Endothelial cell of umbilical vein (primary cell): ENCODE measurements at regions not wholly inside any gene's neighbourhood (a gene's known extent, or its start where the extent isn't known, plus 50 kb on each side); places are given as distances from the start of the nearest gene placed in this dataset.

Experiments
- BruUV-seq: library from RNA; stranded (reverse); fragments of 400-500 nt; replicated peaks from 2 replicates; lab custom pipeline; 2021; lab: Mats Ljungman, UMichigan
- CTCF ChIA-PET: fragments of 300-600, 350-600 bp; sonication (Branson Sonifier 250); formaldehyde crosslinking; loops from one replicate; lab custom pipeline; 2021; ENCODE audit warnings: antibody characterized with exemption, inconsistent platforms; lab: Charles Lee
- POLR2A ChIA-PET: fragments of 300-600, 350-600 bp; sonication (Branson Sonifier 250); formaldehyde crosslinking; loops from one replicate; lab custom pipeline; 2021; ENCODE audit warnings: antibody characterized with exemption, inconsistent platforms; lab: Charles Lee
- DNase-seq: peaks from one replicate; pipeline ENCODE4 v3.0.0-alpha.2; 2011; ENCODE audit warnings: low read depth, low spot score
- FAIRE-seq: peaks from 2 replicates; lab custom pipeline; 2011; peaks lifted over from hg19 to GRCh38; lab: Jason Lieb, UNC
- H2AFZ ChIP-seq: 2 replicates; pipeline ENCODE4 v1.6.0; 2012; ENCODE audit warnings: low read depth, low read length, control low read depth, inconsistent platforms
- H3K27ac ChIP-seq: 2 replicates; pipeline ENCODE4 v1.5.1; 2011; ENCODE audit warnings: low read depth, mild to moderate bottlenecking, control low read depth, low read length, moderate library complexity; ENCODE audit not compliant: insufficient read depth
- H3K27me3 ChIP-seq, 2 experiments: 2 replicates each; pipeline versions ENCODE4 v1.6.0 to v1.6.1; 2011; ENCODE audit warnings: low read length in 2 of 2, mixed read lengths in 1 of 2; ENCODE audit not compliant: control insufficient read depth in 2 of 2, insufficient read depth in 2 of 2
- H3K36me3 ChIP-seq, 2 experiments: 2 replicates in 1 of 2; 3 replicates in 1 of 2; pipeline ENCODE4 v1.5.1; 2011; ENCODE audit warnings: low read length in 2 of 2, mild to moderate bottlenecking in 1 of 2, moderate library complexity in 1 of 2; ENCODE audit not compliant: control insufficient read depth in 2 of 2, insufficient read depth in 2 of 2; ENCODE audit errors: extremely low read depth in 1 of 2
- H3K4me1 ChIP-seq: 3 replicates; pipeline ENCODE4 v1.5.1; 2011; ENCODE audit warnings: mild to moderate bottlenecking, low read length; ENCODE audit not compliant: control insufficient read depth, insufficient read depth; ENCODE audit errors: extremely low read depth
- H3K4me2 ChIP-seq: 2 replicates; pipeline ENCODE4 v1.6.1; 2011; ENCODE audit warnings: low read length, control low read depth, mixed read lengths; ENCODE audit not compliant: insufficient read depth
- H3K4me3 ChIP-seq, 3 experiments: fragments of 200-600 bp in 1 of 3; sonication (generic), shearing (Covaris generic) in 1 of 3; replicated peaks in 1 of 3; 2 replicates each; pipeline ENCODE4 v1.5.1; 2011 to 2016; ENCODE audit warnings: control low read depth in 3 of 3, low read length in 3 of 3, mild to moderate bottlenecking in 2 of 3, inconsistent platforms in 1 of 3, low read depth in 1 of 3, moderate library complexity in 1 of 3; ENCODE audit not compliant: insufficient read depth in 1 of 3
- H3K79me2 ChIP-seq: 2 replicates; pipeline ENCODE4 v1.6.0; 2012; ENCODE audit warnings: low read length, inconsistent platforms; ENCODE audit not compliant: control insufficient read depth, insufficient read depth
- H3K9ac ChIP-seq: replicated peaks from 2 replicates; pipeline ENCODE3; 2011; ENCODE audit warnings: low read length, control low read depth; ENCODE audit not compliant: insufficient read depth; ENCODE audit errors: extremely low read depth
- H3K9me1 ChIP-seq: replicated peaks from 3 replicates; pipeline ENCODE4 v1.6.0; 2011; ENCODE audit warnings: mild to moderate bottlenecking, low read length; ENCODE audit not compliant: control insufficient read depth, insufficient read depth; ENCODE audit errors: extremely low read depth
- H3K9me3 ChIP-seq: replicated peaks from 2 replicates; pipeline ENCODE4 v1.5.1; 2012; ENCODE audit warnings: low read length, inconsistent platforms; ENCODE audit not compliant: control insufficient read depth, insufficient read depth
- H4K20me1 ChIP-seq: replicated peaks from 2 replicates; pipeline ENCODE3; 2011; ENCODE audit warnings: mild to moderate bottlenecking, low read length; ENCODE audit not compliant: control insufficient read depth, insufficient read depth; ENCODE audit errors: extremely low read depth
- EZH2 ChIP-seq: IDR thresholded peaks from 2 replicates; pipeline ENCODE4 v1.6.1; 2012; ENCODE audit warnings: borderline replicate concordance, low read depth, mild to moderate bottlenecking, moderate library complexity, low read length, inconsistent platforms; ENCODE audit not compliant: severe bottlenecking
- FOS ChIP-seq: IDR thresholded peaks from 2 replicates; pipeline ENCODE4 v1.6.1; 2011; ENCODE audit warnings: mild to moderate bottlenecking, low read length, moderate library complexity, borderline replicate concordance; ENCODE audit not compliant: insufficient read depth
- GATA2 ChIP-seq: IDR thresholded peaks from 2 replicates; pipeline ENCODE4 v1.7.0; 2011; ENCODE audit warnings: low read depth, mild to moderate bottlenecking, moderate library complexity, mixed read lengths, low read length; ENCODE audit not compliant: insufficient read length, insufficient read depth
- JUN ChIP-seq: IDR thresholded peaks from 2 replicates; pipeline ENCODE4 v1.6.1; 2011; ENCODE audit warnings: borderline replicate concordance, low read depth; ENCODE audit not compliant: insufficient read length, insufficient read depth
- MAX ChIP-seq: IDR thresholded peaks from 2 replicates; pipeline ENCODE4 v1.6.1; 2011; ENCODE audit not compliant: insufficient read depth, insufficient read length
- MYC ChIP-seq: IDR thresholded peaks from one replicate; pipeline ENCODE4 v1.6.1; 2011; ENCODE audit warnings: mild to moderate bottlenecking, low read depth, low read length
- POLR2A ChIP-seq: IDR thresholded peaks from 2 replicates; pipeline ENCODE4 v1.6.1; 2012; ENCODE audit warnings: low read depth, mild to moderate bottlenecking, control low read depth, low read length
- dilution Hi-C: fragments of 300-500 bp; cut with MboI; formaldehyde crosslinking; loops from one replicate; pipeline ENCODE4 v1.15.0; 2019; ENCODE audit warnings: low sequenced_read_pairs; ENCODE audit not compliant: extremely low pct_ligation_motif_present
- intact Hi-C: fragments of 100-400 bp; cut with micrococcal nuclease; formaldehyde crosslinking; loops from one replicate; pipeline ENCODE4 v1.10.0; 2022
- TF ChIP-seq, protein P1 (sequence below), 2 donors: IDR thresholded peaks; 1 replicate in 1 of 2; 2 replicates in 1 of 2; pipeline ENCODE4 v1.5.1; 2011; ENCODE audit warnings: low read length in 2 of 2, mild to moderate bottlenecking in 2 of 2, moderate library complexity in 2 of 2, control low read depth in 1 of 2, inconsistent platforms in 1 of 2, low read depth in 1 of 2; ENCODE audit not compliant: insufficient read depth in 1 of 2; ENCODE audit errors: extremely low read depth in 1 of 2

DNA sequence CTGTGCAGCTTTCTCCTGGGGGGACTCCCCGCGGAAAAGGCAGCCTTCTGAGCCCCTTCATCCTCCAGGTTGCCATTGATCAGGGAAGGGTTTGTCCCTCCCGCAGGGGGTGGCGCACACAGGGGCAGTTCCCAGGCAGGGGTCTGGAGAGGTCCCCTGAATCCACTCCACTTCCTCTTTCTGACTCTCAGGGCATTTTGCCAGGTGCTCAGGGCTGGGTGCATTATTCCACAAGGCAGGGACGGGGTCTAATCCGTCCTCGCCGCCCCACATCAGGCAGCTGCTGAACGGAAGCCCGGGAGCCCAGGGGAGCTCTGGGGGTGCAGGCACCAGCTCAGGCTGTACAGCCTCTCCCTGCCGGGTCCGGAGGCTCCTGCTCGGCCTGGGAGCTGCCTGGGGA lies 180.9 kb downstream of the TTLL2 start:
- Histone ChIP-seq H4K20me1 (no peaks in the 10 kb centered on the region), H3K79me2 (no peaks in the 10 kb centered on the region), H3K27ac (no peak overlapping the region), H3K36me3 (no peaks in the 10 kb centered on the region), H3K9me1 (no peaks in the 10 kb centered on the region), H3K4me2 (no peak overlapping the region), H3K27me3 (no peaks in the 10 kb centered on the region), H3K9ac (no peak overlapping the region), H2AFZ (no peak overlapping the region), H3K4me3 (no peak overlapping the region), H3K9me3 (no peaks in the 10 kb centered on the region), H3K4me1 (no peaks in the 10 kb centered on the region)
- FAIRE-seq (no peak), DNase-seq (no peak)
- CTCF ChIA-PET = interaction anchor here (1.0 kb wide), 1 partner anchor 20 kb away, joined by 4 read pairs; no protein-coding TSS in a partner anchor
- dilution Hi-C loops (no loop called here), intact Hi-C loops (no loop called here)
- POLR2A ChIA-PET = no interaction called here
- BruUV-seq = no TSS peak
- TF ChIP-seq GATA2 (no peak), EZH2 (no peak), JUN (no peak), POLR2A (no peak), MAX (no peak), MYC (no peak), FOS (no peak)
- TF ChIP-seq, protein P1, sequence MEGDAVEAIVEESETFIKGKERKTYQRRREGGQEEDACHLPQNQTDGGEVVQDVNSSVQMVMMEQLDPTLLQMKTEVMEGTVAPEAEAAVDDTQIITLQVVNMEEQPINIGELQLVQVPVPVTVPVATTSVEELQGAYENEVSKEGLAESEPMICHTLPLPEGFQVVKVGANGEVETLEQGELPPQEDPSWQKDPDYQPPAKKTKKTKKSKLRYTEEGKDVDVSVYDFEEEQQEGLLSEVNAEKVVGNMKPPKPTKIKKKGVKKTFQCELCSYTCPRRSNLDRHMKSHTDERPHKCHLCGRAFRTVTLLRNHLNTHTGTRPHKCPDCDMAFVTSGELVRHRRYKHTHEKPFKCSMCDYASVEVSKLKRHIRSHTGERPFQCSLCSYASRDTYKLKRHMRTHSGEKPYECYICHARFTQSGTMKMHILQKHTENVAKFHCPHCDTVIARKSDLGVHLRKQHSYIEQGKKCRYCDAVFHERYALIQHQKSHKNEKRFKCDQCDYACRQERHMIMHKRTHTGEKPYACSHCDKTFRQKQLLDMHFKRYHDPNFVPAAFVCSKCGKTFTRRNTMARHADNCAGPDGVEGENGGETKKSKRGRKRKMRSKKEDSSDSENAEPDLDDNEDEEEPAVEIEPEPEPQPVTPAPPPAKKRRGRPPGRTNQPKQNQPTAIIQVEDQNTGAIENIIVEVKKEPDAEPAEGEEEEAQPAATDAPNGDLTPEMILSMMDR (IDR thresholded peaks at IDR 0.05; ENCODE audit: extremely low read depth in 1 of 2, insufficient read depth in 1 of 2, low read depth in 1 of 2, low read length in 2 of 2) = no peak
